HepG2 (cell line): ENCODE measurements at regions not wholly inside any gene's neighbourhood (a gene's known extent, or its start where the extent isn't known, plus 50 kb on each side); places are given as distances from the start of the nearest gene placed in this dataset.

Experiments used
- ARID5B ChIP-seq: IDR thresholded peaks from 2 replicates; pipeline ENCODE4 v1.4.0; 2020; ENCODE audit warnings: mild to moderate bottlenecking, missing genetic modification reagents
- FOSL1 ChIP-seq: sonication (generic); formaldehyde crosslinking; IDR thresholded peaks from 2 replicates; pipeline ENCODE4 v1.9.0; 2021; ENCODE audit warnings: missing genetic modification reagents, borderline replicate concordance
- HINFP ChIP-seq: sonication (generic); formaldehyde crosslinking; IDR thresholded peaks from 2 replicates; pipeline ENCODE4 v1.4.0; 2020; ENCODE audit warnings: low read depth, mild to moderate bottlenecking, missing genetic modification reagents
- MYC ChIP-seq: sonication (generic); formaldehyde crosslinking; IDR thresholded peaks from 2 replicates; pipeline ENCODE4 v1.9.0; 2021; ENCODE audit warnings: missing genetic modification reagents, borderline replicate concordance
- POLR2AphosphoS2 ChIP-seq: IDR thresholded peaks from 2 replicates; pipeline ENCODE4 v1.6.1; 2011; ENCODE audit warnings: low read depth, low read length, improper control_type of control experiment
- STAG1 ChIP-seq: sonication (generic); formaldehyde crosslinking; IDR thresholded peaks from 2 replicates; pipeline ENCODE4 v1.4.0; 2020; ENCODE audit warnings: missing genetic modification reagents
- TAF1 ChIP-seq: sonication (generic); formaldehyde crosslinking; IDR thresholded peaks from 2 replicates; pipeline ENCODE4 v1.4.0; 2020; ENCODE audit warnings: missing genetic modification reagents
- USF2 ChIP-seq, 2 experiments: sonication (generic) in 1 of 2; formaldehyde crosslinking in 1 of 2; IDR thresholded peaks; 2 replicates each; pipeline versions ENCODE4 v1.5.1 to v1.6.1; 2011 to 2020; ENCODE audit warnings: borderline replicate concordance in 1 of 2, low read depth in 1 of 2, low read length in 1 of 2, mild to moderate bottlenecking in 1 of 2, missing genetic modification reagents in 1 of 2, moderate library complexity in 1 of 2
- ZBTB38 ChIP-seq: sonication (generic); formaldehyde crosslinking; IDR thresholded peaks from 2 replicates; pipeline ENCODE4 v1.5.1; 2020; ENCODE audit warnings: mild to moderate bottlenecking, missing genetic modification reagents
- ZFP90 ChIP-seq: sonication (generic); formaldehyde crosslinking; IDR thresholded peaks from 2 replicates; pipeline ENCODE4 v1.8.0; 2022; ENCODE audit warnings: missing genetic modification reagents, mild to moderate bottlenecking, inconsistent platforms, borderline replicate concordance
- ZNF737 ChIP-seq: sonication (generic); formaldehyde crosslinking; IDR thresholded peaks from 2 replicates; pipeline ENCODE4 v1.5.0; 2020; ENCODE audit warnings: missing genetic modification reagents, mild to moderate bottlenecking, borderline replicate concordance

- TF ChIP-seq ZBTB38 (no peak), FOSL1 (CRISPR knock-in tag) (no peak), USF2 (IDR thresholded peaks at IDR 0.05; ENCODE audit: low read depth, low read length) (no peak), USF2 (CRISPR knock-in tag; IDR thresholded peaks at IDR 0.05; ENCODE audit: borderline replicate concordance) (no peak), MYC (CRISPR knock-in tag) (peak; percentile 21; the same call in 1 of the 2 replicates), ZNF737 (CRISPR knock-in tag) (no peak), ZFP90 (CRISPR knock-in tag) (no peak), ARID5B (CRISPR knock-in tag) (peak; percentile 77), TAF1 (CRISPR knock-in tag) (no peak), STAG1 (0 out of 2 replicates have a peak, but pooled peaks have one; percentile 14), POLR2AphosphoS2 (no peak), HINFP (no peak)
Observed at GRCh38 chr20:16124911-16125776, 448.1 kb downstream of the KIF16B start (continued).
